Glutamatergic neuron (in vitro differentiated cells): ENCODE measurements at regions not wholly inside any gene's neighbourhood (a gene's known extent, or its start where the extent isn't known, plus 50 kb on each side); places are given as distances from the start of the nearest gene placed in this dataset.

ENCODE experiments used
- DNase-seq: peaks from one replicate; pipeline ENCODE4 v3.0.0; 2022
- H3K27ac Mint-ChIP-seq: one replicate; pipeline ENCODE4 v1.8.0; 2020; ENCODE audit warnings: mild to moderate bottlenecking, mixed read lengths, inconsistent platforms; ENCODE audit not compliant: unreplicated experiment
- H3K27me3 Mint-ChIP-seq: one replicate; pipeline ENCODE4 v1.8.0; 2020; ENCODE audit warnings: mild to moderate bottlenecking, moderate library complexity, mixed read lengths, inconsistent platforms; ENCODE audit not compliant: unreplicated experiment
- H3K36me3 Mint-ChIP-seq: one replicate; pipeline ENCODE4 v1.8.0; 2020; ENCODE audit warnings: mild to moderate bottlenecking, mixed read lengths, inconsistent platforms; ENCODE audit not compliant: unreplicated experiment
- H3K4me1 Mint-ChIP-seq: one replicate; pipeline ENCODE4 v1.8.0; 2020; ENCODE audit warnings: mild to moderate bottlenecking, low read depth, mixed read lengths, inconsistent platforms; ENCODE audit not compliant: unreplicated experiment
- H3K4me3 Mint-ChIP-seq: one replicate; pipeline ENCODE4 v1.8.0; 2020; ENCODE audit warnings: mild to moderate bottlenecking, mixed read lengths, inconsistent platforms; ENCODE audit not compliant: unreplicated experiment
- H3K9me3 Mint-ChIP-seq: one replicate; pipeline ENCODE4 v1.8.0; 2020; ENCODE audit warnings: mild to moderate bottlenecking, moderate library complexity, mixed read lengths, inconsistent platforms; ENCODE audit not compliant: unreplicated experiment
- CTCF ChIP-seq: fragments of 200-600 bp; sonication (generic); IDR thresholded peaks from one replicate; pipeline ENCODE4 v1.5.0; 2021; ENCODE audit not compliant: partially characterized antibody, unreplicated experiment

DNA sequence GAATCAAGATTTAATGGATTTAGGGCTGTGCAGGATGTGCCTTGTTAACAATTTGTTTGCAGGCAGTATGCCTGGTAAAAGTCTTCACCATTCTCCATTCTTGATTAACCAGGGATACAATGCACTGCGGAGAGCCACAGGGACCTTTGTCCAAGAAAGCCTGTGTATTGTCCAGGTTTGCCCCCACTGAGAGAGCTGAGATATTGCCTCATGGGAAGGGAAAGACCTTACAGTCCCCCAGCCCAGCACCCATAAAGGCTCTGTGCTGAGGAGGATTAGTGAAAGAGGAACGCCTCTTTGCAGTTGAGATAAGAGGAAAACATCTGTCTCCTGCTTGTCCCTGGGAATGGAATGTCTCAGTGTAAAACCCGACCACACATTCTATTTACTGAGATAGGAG lies 2169.6 kb downstream of the TP53TG3F start:
- Mint-ChIP-seq H3K27ac (no peak overlapping the region), H3K27me3 (no peaks in the 10 kb centered on the region), H3K9me3 (peaks cover 8% of the 10 kb centered on the region), H3K36me3 (peaks cover 3% of the 10 kb centered on the region), H3K4me3 (no peak overlapping the region), H3K4me1 (no peaks in the 10 kb centered on the region)
- no peak for DNase-seq
- no peak for TF ChIP-seq CTCF

DNA sequence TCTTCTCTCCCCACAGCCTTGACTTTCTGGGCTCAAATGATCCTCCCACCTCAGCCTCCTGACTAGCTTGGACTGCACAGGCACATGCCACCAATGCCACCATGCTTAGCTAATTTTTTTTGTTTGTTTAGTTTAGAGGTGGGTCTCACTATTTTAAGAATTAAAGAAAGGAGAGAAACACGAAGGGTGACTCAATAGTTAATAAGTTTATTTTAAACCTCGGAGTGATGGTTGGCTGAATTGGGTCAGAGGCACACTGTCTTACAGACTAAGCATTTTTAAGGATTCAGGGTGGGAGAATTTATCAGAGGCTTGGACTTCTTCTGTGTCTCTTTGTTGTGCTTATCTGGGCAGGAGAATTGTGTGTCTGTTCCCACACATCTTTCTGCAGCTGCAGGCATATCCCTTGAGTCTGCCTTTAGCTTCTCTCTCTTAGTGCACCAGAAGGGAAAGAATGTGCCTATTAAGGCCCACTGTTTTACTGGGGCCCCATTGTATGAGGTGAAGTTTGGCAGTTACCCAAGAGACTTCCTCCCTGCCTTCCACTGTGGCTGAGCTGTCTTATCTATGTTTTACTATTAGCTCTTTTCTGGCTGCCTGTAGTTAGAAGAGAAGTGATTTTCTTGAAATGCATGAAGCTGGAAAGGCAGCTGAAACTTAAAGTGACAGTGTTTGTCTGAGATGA lies 2172.0 kb downstream of the TP53TG3F start:
- no peak overlapping the region for H3K27ac Mint-ChIP-seq
- TF ChIP-seq CTCF = no peak
- H3K9me3 Mint-ChIP-seq = peaks cover 12% of the 10 kb centered on the region
- H3K27me3 Mint-ChIP-seq = no peaks in the 10 kb centered on the region
- no peak overlapping the region for H3K4me3 Mint-ChIP-seq
- peaks cover 3% of the 10 kb centered on the region for H3K36me3 Mint-ChIP-seq
- H3K4me1 Mint-ChIP-seq = no peaks in the 10 kb centered on the region
- no peak for DNase-seq

DNA sequence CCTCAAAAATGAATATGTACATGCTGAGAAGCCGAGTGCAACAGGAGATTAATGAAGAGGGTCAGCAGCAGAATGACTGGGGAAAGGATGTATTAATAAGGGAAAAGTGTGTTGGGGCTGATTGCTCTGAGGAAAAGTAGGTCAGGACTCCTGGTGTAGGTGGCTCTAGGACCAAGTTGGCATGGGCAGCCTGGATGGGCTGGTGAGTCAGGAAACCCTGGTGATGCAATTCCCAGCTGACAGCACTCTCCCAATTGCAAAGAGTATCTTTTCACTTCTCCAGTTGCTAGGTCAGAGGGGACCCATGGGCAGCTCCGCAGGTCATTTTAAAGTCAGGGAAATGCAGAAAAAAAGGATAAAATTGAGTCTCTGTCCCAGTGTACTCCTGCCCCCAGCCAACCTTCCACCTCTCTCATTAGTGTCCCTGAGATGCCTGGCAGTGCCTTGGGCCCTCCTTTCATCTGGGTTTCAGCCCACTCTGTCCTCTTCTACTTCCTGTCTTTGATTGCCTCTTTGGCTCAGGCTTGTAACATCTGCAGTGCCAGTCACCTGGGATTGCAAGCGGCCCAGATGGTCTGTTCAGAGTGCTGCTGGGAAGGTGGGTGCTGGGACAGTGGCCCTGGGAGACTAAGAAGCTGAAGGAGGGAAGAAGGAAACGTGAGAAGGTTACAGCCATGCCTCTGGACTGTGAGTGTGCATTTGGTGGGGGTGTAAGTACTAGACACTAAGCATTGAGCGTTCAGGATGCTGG lies 2177.2 kb downstream of the TP53TG3F start:
- Mint-ChIP-seq H3K36me3 (peaks cover 9% of the 10 kb centered on the region), H3K4me3 (no peak overlapping the region), H3K4me1 (no peaks in the 10 kb centered on the region), H3K27ac (no peak overlapping the region), H3K27me3 (peaks cover 5% of the 10 kb centered on the region), H3K9me3 (peaks cover 23% of the 10 kb centered on the region)
- no peak for TF ChIP-seq CTCF
- DNase-seq = no peak

GRCh38 chr16:35637683-35638082 lies 2178.3 kb downstream of the TP53TG3F start:
- Mint-ChIP-seq H3K4me1 (no peaks in the 10 kb centered on the region), H3K36me3 (peaks cover 9% of the 10 kb centered on the region), H3K27ac (no peak overlapping the region), H3K9me3 (peaks cover 28% of the 10 kb centered on the region), H3K4me3 (no peak overlapping the region), H3K27me3 (peaks cover 5% of the 10 kb centered on the region)
- DNase-seq = no peak
- TF ChIP-seq CTCF = no peak
